HG03565 (cell line): ENCODE measurements at regions not wholly inside any gene's neighbourhood (a gene's known extent, or its start where the extent isn't known, plus 50 kb on each side); places are given as distances from the start of the nearest gene placed in this dataset.

ENCODE experiments used
- ATAC-seq: cut with Tn5 transposase; IDR thresholded peaks from one replicate; pipeline ENCODE4 v1.9.1; 2021; ENCODE audit warnings: mild to moderate bottlenecking, moderate library complexity; ENCODE audit not compliant: unreplicated experiment

GRCh38 chr10:131424836-131425491, 113.4 kb upstream of the TCERG1L start:
- ATAC-seq, result no peak

GRCh38 chr10:131425752-131426533, 114.4 kb upstream of the TCERG1L start:
- ATAC-seq, result no peak

- no peak for ATAC-seq
Observed at GRCh38 chr10:131426534-131426898, 115.0 kb upstream of the TCERG1L start.

- ATAC-seq, result no peak
Observed at GRCh38 chr10:131427281-131427680, 115.8 kb upstream of the TCERG1L start.

GRCh38 chr10:131427901-131428300, 116.4 kb upstream of the TCERG1L start:
- no peak for ATAC-seq

- ATAC-seq, result no peak
Observed at GRCh38 chr10:131429141-131429540, 117.6 kb upstream of the TCERG1L start.

- ATAC-seq, result no peak
Observed at GRCh38 chr10:131429942-131430341, 118.4 kb upstream of the TCERG1L start.

GRCh38 chr10:131430716-131431412, 119.3 kb upstream of the TCERG1L start:
- ATAC-seq, result no peak

- no peak for ATAC-seq
Observed at GRCh38 chr10:131431533-131431932, 120.0 kb upstream of the TCERG1L start.

- ATAC-seq, result no peak
Observed at GRCh38 chr10:131431978-131432690, 120.6 kb upstream of the TCERG1L start.

GRCh38 chr10:131433568-131433967, 122.0 kb upstream of the TCERG1L start:
- ATAC-seq, result no peak

GRCh38 chr10:131435232-131435631, 123.7 kb upstream of the TCERG1L start:
- no peak for ATAC-seq

- no peak for ATAC-seq
Observed at GRCh38 chr10:131435760-131436457, 124.4 kb upstream of the TCERG1L start.

- no peak for ATAC-seq
Observed at GRCh38 chr10:131436458-131436857, 124.9 kb upstream of the TCERG1L start.

- no peak for ATAC-seq
Observed at GRCh38 chr10:131437556-131438475, 126.3 kb upstream of the TCERG1L start.

- ATAC-seq, result no peak
Observed at GRCh38 chr10:131438665-131439064, 127.1 kb upstream of the TCERG1L start.

GRCh38 chr10:131439705-131440104, 128.2 kb upstream of the TCERG1L start:
- no peak for ATAC-seq

- ATAC-seq, result no peak
Observed at GRCh38 chr10:131440405-131441360, 129.2 kb upstream of the TCERG1L start.
